ENCODE measurements at regions not wholly inside any gene's neighbourhood (a gene's known extent, or its start where the extent isn't known, plus 50 kb on each side); places are given as distances from the start of the nearest gene placed in this dataset.
"Not testable (repeated sequence)": the region's sequence is repeated elsewhere in the genome, so short reads cannot be mapped to it uniquely, and the experiment has no call there.

DNA sequence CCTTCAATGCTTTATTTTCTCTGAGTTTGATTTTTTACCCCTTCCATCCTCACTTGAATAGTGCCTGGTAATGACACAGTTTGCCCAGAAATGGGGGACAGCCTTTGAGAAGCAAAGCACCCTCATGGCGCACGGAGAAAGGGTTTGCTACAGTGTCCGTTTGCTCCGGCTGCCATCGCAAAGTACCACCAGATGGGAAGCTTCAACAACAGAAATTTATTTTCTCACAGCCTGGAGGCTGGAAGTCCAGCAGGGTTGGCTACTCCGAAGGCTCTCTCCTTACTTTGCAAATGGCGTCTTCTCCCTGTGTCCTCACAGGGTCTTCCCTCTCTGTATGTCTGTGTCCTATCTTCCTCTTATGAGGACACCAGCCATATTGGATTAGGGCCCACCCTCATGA lies 327.7 kb upstream of the KAZN start:
- no peak for DNase-seq

DNA sequence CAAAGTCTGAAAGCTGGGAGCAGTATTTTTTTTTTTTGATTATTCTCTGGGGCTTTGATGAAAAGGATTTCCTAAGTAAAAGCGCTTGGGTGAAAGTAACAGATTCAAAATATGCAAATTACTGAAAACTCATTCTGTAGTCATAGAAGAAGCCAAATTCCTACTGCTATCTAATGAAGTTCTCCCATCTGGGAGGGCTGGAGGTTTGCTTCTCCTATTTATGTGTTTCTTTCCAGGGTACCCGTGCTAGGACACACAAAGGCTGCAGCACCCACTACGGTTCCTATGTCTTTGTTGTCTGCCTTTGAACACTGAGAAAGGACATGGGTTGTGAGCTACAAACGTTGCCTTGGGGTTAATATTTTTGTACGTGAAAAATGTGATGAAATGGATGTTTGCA lies 324.7 kb upstream of the KAZN start:
- no peak for DNase-seq

DNA sequence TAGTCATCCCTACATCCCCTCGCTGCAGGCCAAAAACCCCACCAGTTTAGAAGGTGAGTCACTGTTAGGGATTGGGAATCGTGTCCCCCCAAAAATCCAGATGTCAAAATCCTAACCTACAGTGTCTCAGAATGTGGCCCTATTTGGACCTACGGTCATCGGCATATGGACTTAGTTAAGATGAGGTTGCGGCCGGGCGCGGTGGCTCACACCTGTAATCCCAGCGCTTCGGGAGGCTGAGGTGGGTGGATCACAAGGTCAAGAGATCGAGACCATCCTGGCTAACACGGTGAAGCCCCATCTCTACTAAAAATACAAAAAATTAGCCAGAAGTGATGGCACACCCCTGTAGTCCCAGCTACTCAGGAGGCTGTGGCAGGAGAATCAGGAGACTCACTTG lies 318.6 kb upstream of the KAZN start:
- not testable (repeated sequence) for DNase-seq

GRCh38 chr1:14280909-14281308 lies 317.6 kb upstream of the KAZN start:
- DNase-seq, result no peak

- no peak for DNase-seq
Measured at GRCh38 chr1:14281412-14281811, 317.1 kb upstream of the KAZN start.

- DNase-seq, result no peak
Measured at GRCh38 chr1:14282707-14283106, 315.8 kb upstream of the KAZN start.

GRCh38 chr1:14285238-14285637 lies 313.2 kb upstream of the KAZN start:
- DNase-seq, result no peak

DNA sequence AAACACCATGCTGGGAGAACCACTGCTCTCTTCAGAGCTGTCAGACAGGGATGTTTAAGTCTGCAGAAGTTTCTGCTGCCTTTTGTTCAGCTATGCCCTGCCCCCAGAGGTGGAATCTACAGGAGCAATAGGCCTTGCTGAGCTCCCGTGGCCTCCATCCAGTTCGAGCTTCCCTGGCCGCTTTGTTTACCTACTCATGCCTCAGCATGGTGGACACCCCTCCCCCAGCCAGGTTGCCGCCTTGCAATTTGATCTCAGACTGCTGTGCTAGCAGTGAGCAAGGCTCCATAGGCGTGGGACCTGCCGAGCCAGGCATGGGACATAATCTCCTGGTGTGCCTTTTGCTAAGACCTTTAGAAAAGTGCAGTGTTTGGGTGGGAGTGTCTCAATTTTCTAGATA lies 307.3 kb upstream of the KAZN start:
- not testable (repeated sequence) for DNase-seq

DNA sequence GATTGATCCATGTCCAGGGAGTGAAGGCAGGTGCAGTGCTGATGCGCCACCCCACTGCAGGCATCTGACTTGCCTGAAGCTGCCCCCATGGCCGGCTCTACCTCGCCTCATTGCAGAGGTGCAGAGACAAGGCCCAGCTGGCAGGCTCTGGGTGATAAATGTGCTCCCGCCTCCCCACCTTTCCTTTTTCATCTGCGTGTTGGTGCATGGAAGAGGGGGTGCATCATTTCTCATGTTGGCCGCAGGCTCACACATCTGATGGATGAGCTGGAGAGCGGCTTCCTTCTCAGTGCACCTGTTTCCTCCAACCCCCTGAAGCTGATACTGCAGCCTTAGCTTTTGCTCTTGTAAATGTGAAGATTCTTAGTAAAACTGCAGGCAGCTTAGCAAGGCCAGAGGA lies 306.0 kb upstream of the KAZN start:
- no peak for DNase-seq

GRCh38 chr1:14294006-14294405 lies 304.5 kb upstream of the KAZN start:
- no peak for DNase-seq

DNA sequence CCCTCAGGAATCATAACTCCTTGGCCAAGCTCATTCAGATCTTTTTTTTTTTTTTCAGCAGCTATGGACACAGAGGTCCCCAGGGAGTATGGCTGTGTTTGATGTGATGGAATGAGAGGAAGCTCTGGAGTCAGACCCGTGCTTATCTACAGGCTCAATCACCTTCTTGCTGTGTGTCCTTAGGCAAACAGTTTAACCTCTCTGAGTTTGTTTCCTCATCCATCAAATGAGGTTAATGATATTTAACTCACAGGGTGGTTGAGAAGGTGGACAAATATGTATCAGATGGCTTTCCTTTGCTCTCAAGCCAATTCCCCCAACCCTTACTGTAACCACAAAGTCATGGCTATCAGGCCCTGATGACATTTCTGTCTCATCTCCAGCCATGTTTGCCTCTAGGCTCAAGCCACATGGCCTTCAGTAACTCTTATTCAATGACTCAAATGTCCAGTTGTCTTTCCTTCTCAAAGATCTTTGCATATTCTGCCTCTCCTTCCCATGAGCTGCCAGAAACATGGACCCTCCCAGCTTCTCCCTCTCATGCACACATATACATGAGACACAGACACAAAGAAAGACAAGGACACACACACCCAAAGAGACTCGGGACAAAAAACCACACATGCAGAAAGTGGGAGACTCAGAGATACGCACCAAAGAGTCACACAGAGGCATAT lies 303.5 kb upstream of the KAZN start:
- DNase-seq, result no peak

- no peak for DNase-seq
Measured at GRCh38 chr1:14296795-14297194, 301.7 kb upstream of the KAZN start.

- no peak for DNase-seq
Measured at GRCh38 chr1:14297356-14297755, 301.1 kb upstream of the KAZN start.

DNA sequence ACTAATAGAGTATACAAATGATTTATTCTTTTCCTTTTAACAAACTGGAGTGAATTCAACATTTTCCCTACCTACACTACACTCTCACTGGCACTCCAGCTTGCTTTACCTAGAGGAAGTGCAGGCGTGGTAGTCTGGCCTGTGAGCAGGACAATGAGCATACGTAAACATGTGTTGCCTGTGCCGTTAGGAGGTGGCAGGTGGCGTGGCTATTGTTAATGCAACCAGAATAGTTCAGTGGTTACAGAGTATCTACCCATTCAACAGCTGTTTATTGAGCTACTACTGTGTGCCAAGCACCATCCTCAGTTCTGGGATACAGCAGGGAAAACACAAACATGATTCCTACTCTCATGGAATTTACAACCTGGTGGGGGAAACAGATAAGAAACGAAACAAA lies 299.7 kb upstream of the KAZN start:
- DNase-seq, result no peak

- no peak for DNase-seq
Measured at GRCh38 chr1:14300991-14301703, 297.3 kb upstream of the KAZN start.

- DNase-seq, result no peak
Measured at GRCh38 chr1:14301704-14302024, 296.8 kb upstream of the KAZN start.

DNA sequence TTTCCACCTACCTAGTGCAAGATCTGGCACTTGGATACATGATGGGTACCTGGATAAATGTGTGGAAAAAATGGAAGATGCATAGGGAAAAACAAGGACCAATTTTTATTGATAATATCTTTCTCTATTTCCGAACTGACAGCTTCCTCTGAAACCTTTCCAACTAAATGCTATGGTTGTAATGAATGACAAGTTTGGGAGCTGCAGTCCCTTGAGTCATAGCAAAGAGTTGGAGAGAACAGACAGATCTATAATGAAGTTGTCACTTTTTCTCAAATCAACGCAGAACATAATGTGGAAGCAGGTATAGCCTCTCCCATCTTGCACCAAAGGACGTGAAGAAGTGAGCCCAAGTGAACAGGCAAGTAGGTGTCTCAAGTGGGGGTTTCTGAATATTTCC lies 296.5 kb upstream of the KAZN start:
- no peak for DNase-seq

DNA sequence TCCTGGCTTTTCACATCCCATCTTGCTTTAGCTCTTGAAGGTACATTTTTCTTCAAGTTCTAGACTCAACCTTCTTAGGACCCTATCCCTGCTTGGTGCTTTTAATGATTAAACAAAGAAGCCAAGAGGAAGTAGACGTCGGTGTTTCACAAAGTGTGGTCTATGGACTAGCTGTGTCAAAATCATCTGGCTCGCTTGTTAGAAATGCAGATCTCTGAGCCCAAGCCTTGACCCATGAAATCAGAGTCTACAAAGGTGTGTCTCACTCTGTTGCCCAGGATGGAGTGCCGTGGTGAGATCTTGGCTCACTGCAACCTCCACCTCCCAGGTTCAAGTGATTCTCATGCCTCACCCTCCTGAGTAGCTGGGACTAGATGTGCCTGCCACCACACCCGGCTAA lies 295.5 kb upstream of the KAZN start:
- no peak for DNase-seq

DNA sequence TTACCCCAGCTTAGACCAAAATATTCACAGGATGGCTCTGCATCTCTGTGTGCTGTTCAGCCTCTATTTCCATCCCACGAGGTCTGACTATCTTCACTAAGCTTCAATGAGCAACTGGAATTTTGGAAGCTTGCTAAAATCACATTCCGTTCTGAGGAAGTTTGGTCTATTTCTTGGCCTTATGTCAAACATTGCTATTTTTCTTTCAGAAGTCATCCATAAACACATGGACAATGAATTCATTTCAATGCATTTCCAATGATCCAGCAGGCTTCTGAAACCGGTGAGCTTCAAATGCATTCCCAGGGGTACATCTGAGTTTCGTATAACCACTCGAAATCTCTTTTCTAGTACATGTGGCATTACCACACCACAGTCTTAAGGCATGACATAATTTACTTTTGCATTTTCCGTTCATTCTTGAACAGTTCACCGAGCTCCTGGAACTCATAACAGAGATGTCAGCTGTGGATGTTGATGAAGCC lies 294.1 kb upstream of the KAZN start:
- DNase-seq, result no peak

DNA sequence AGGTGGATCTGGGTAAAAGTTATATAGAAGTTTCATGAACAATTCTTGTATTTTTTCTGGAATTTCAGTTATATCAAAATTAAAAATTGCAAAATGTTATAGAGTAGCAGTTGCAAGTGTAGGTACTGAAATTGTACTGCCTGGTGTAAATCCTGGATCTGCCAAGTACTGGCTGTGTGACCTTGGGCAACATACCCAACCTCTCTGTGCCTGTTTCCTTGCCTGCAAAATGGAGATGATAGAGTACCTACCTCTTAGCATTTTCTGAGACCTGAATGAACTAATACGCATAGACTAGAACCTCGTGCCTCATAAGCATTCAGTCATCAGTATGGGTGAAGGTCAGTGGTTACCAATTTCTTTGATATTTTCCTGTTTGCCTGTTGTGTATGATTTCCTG lies 290.0 kb upstream of the KAZN start:
- DNase-seq, result no peak

DNA sequence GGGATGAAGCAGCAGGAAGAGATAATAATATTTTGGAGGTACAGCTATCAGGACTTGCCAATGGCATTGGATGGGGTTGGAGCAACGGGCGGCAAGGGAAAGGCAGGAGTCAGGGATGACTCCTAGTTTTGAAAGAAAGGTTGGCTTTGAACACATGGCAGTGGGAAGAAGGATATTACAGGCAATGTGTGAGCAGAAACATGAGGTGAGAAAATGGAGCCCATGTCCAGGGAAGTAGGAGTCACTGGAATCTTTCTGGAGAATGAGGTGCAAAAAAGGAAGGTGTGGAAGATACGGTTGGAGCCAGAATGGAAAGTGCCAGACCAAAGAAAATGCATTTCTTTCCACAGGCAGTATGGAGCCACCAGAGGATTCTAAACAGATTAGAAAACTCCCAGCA lies 288.5 kb upstream of the KAZN start:
- DNase-seq, result no peak

DNA sequence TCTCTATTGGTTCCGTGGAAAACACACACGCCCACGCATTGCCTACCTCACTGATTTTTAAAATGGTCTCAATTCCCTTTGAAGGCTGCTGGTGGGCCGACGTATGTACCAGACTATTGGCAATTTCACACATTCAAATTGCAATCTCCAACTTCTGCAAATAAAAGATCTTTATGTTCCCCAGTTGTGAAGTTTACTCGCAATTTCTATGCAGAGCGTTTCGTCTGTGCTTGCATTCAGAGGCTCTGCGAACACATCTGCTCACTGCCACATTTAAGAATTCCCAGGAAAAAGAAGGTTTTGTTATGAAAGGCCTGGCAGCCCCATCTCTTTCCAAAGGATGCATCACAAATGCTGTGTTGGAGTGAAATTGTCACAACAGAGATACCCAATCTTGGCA lies 288.0 kb upstream of the KAZN start:
- DNase-seq, result no peak

DNA sequence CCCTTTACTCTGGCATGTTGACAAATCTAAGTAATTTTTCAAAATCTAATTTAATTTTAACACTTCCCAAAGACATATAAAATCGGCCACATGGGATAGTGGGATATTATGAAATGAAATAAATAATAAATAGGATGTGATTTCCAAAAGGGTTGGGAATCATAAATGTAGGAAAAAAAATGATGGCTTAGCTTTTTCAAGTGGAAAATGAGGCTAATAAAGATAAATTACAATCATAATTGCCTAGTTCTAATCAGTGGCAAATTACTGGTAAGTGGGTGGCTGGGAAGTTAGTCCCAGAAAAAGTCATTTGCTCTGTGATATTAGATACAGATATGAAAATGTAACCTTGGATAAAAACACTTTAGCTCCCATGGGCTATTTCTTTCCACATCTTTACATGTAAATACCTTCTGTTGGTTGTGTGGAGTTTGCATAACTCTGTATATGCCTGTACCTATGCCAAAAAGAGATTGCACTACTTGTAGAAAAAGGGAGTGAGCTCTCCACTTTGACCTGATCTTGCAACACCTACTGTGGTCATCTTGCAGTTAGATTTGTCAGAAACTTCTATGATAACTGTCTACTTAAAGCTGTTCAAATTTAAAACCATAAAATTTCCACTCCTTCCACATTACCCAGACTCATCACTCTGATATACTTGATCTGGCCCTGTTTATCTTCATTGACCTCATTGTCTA lies 284.6 kb upstream of the KAZN start:
- DNase-seq, result no peak

DNA sequence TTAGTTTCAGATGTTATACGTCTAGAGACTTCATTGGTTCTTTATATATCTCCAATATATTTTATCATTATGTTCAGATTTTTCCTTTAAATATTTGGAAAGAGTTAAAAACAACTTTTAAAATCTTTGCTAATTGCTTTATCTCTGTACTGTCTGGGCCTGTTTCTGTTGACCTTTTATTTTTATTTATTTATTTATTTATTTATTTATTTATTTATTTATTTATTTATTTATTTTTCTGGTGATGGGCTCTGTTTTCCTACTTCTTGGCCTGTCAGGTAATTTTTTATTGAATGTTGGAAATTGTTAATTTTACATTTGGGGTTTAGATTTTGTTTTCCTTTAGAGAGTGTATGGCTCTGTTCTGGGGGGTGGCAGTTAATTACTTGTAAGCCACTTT lies 279.7 kb upstream of the KAZN start:
- DNase-seq, result no peak
